ENCODE measurements at regions not wholly inside any gene's neighbourhood (a gene's known extent, or its start where the extent isn't known, plus 50 kb on each side); places are given as distances from the start of the nearest gene placed in this dataset.

DNA sequence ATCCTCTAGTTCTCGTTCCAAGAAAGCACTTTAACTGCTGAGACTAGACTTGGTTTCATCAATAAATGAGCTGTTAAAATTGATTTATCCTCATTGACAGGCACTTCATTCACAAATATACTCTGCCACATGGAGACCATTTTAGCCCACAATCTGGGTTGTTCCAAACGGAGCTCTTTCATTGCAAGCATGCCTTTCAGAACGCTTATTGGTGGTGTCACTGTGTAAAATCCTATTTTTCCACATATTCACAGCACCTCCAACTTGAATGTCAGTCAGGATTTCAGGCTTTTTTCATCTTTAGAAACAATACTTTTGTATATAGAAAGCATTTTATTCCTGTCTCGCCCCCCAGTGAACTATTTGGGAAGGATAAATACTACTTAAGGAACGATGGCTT is 424.7 kb upstream of the NRP1 start:
- WGBS, 3 donors: 90 to 96% (median 90%) methylated on average over 5 of the region's 5 CpGs
- TF ChIP-seq, protein P1, sequence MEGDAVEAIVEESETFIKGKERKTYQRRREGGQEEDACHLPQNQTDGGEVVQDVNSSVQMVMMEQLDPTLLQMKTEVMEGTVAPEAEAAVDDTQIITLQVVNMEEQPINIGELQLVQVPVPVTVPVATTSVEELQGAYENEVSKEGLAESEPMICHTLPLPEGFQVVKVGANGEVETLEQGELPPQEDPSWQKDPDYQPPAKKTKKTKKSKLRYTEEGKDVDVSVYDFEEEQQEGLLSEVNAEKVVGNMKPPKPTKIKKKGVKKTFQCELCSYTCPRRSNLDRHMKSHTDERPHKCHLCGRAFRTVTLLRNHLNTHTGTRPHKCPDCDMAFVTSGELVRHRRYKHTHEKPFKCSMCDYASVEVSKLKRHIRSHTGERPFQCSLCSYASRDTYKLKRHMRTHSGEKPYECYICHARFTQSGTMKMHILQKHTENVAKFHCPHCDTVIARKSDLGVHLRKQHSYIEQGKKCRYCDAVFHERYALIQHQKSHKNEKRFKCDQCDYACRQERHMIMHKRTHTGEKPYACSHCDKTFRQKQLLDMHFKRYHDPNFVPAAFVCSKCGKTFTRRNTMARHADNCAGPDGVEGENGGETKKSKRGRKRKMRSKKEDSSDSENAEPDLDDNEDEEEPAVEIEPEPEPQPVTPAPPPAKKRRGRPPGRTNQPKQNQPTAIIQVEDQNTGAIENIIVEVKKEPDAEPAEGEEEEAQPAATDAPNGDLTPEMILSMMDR (IDR thresholded peaks at IDR 0.05): no peak
- Histone ChIP-seq H3K9me3 (no peaks in the 10 kb centered on the region), H3K4me1 (no peaks in the 10 kb centered on the region), H3K36me3 (ENCODE audit: insufficient read depth in 1 of 2, low read depth in 1 of 2) (no peaks in the 10 kb centered on the region), H3K27me3 (ENCODE audit: insufficient read depth in 3 of 3, low read length in 2 of 3) (no peaks in the 10 kb centered on the region), H3K4me3 (no peak overlapping the region), H3K27ac (no peak overlapping the region)
- intact Hi-C loops (cut with DNase I): loop anchor here in 1 of 2 donors (5.0 kb wide), 1 partner anchor 38 kb away; no protein-coding TSS in a partner anchor
- DNase-seq (no peak), ATAC-seq (no peak)

DNA sequence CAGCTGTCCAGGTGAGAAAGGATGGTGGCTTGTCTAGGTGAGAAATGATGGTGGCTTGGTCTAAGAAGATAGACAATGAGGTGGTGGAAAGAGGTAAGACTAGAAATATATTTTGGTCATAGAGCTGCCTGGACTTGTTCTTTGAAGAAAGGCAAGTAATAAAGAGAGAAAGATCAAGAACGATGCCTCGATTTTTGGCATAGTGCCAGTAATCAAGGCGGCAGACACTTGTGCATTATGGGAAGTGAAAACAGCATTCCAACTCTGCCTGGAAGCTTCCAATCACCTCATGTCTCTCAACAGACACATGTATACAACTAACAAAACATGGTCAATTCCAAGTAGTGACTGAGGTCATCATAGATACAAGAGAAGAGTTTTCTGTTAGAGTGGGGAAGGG is 423.8 kb upstream of the NRP1 start:
- TF ChIP-seq, protein P1 (IDR thresholded peaks at IDR 0.05): no peak
- Histone ChIP-seq H3K27me3 (ENCODE audit: insufficient read depth in 3 of 3, low read length in 2 of 3) (no peaks in the 10 kb centered on the region), H3K4me3 (no peak overlapping the region), H3K4me1 (no peaks in the 10 kb centered on the region), H3K27ac (no peak overlapping the region), H3K9me3 (no peaks in the 10 kb centered on the region), H3K36me3 (ENCODE audit: insufficient read depth in 1 of 2, low read depth in 1 of 2) (no peaks in the 10 kb centered on the region)
- 56 to 65% (median 57%) methylated on average over 3 of the region's 3 CpGs for WGBS, 3 donors
- ATAC-seq (no peak), DNase-seq (no peak)
- intact Hi-C loops (cut with DNase I): loop anchor here in 1 of 2 donors (5.0 kb wide), 1 partner anchor 39 kb away; no protein-coding TSS in a partner anchor

DNA sequence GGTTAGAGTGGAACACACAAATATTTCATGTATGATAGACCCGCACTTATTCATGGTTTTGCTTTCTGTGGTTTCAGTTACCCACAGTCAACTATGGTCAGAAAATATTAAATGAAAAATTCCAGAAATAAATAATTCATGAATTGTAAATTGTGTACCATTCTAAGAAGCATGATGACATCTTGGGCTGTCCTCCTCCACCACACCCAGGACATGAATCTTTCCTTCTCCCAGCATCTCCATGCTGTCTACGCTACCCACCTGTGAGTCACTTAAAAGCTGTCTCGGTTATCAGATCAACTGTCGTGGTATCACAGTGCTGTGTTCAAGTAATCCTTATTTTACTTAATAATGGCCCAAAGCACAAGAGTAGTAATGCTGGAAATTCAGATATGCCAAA is 419.6 kb upstream of the NRP1 start:
- Histone ChIP-seq H3K36me3 (ENCODE audit: insufficient read depth in 1 of 2, low read depth in 1 of 2) (no peaks in the 10 kb centered on the region), H3K27me3 (ENCODE audit: insufficient read depth in 3 of 3, low read length in 2 of 3) (no peaks in the 10 kb centered on the region), H3K4me1 (peaks cover 13% of the 10 kb centered on the region), H3K27ac (no peak overlapping the region), H3K9me3 (no peaks in the 10 kb centered on the region), H3K4me3 (no peak overlapping the region)
- intact Hi-C loops (cut with DNase I): no loop called here
- no peak for ATAC-seq
- DNase-seq: no peak
- 95 to 96% (median 96%) methylated on average over 4 of the region's 4 CpGs for WGBS, 3 donors
- TF ChIP-seq, protein P1 (IDR thresholded peaks at IDR 0.05): no peak

DNA sequence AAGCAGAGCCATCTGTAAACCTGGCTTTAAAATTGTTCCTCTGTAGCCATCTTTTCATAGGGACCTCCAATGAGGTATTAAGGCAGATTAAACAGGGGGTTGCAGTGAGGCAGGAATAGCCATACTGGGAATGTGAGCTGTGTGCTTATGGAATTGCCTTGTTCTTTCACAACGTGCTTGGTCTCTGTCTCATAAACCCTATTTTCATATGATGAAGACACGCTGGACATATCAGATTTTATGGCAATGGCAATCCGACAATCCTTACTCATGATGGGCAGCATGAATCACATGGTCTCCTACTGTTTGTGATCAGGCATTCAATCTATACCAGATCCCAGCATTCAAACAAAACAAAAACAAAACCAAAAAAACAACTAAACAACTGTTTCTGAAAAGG is 418.9 kb upstream of the NRP1 start:
- H3K4me3 ChIP-seq: no peak overlapping the region
- H3K27me3 ChIP-seq (ENCODE audit: insufficient read depth in 3 of 3, low read length in 2 of 3): no peaks in the 10 kb centered on the region
- peaks cover 16% of the 10 kb centered on the region for H3K4me1 ChIP-seq
- no peak for DNase-seq
- TF ChIP-seq, protein P1 (IDR thresholded peaks at IDR 0.05): no peak
- no peaks in the 10 kb centered on the region for H3K9me3 ChIP-seq
- H3K36me3 ChIP-seq (ENCODE audit: insufficient read depth in 1 of 2, low read depth in 1 of 2): no peaks in the 10 kb centered on the region
- intact Hi-C loops (cut with DNase I): no loop called here
- peak in 3 of 4 donors; percentile 84 to 92 (median 88) for ATAC-seq
- H3K27ac ChIP-seq: peak overlapping the region; percentile 50
- WGBS, 3 donors: 37 to 71% (median 51%) methylated on average over 3 of the region's 3 CpGs

DNA sequence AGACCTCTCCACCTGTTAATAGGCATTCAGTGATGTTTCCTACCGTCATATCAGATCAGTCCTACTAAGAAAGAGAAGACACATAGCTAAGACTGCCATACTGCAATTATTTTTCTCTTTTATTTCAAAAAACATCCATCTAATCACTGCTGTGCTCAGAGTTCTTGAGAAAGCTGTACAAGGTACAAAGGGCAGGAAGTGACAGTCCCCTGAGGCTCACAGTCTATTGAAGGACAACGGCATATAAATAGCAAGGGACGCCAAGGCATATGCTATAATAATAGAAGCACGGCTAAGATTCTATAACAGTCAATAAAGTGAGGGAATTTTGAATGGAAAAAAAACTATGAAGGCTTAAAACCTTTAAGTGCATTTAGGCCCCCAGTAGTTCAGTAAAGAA is 415.3 kb upstream of the NRP1 start:
- Histone ChIP-seq H3K9me3 (no peaks in the 10 kb centered on the region), H3K4me3 (no peak overlapping the region), H3K4me1 (peaks cover 16% of the 10 kb centered on the region), H3K27me3 (ENCODE audit: insufficient read depth in 3 of 3, low read length in 2 of 3) (no peaks in the 10 kb centered on the region), H3K36me3 (ENCODE audit: insufficient read depth in 1 of 2, low read depth in 1 of 2) (no peaks in the 10 kb centered on the region), H3K27ac (no peak overlapping the region)
- WGBS, 3 donors: 14 to 24% (median 20%) methylated on average over 4 of the region's 4 CpGs
- ATAC-seq: peak; percentile 66 to 86 (median 73)
- no peak for DNase-seq
- intact Hi-C loops (cut with DNase I): no loop called here
- TF ChIP-seq, protein P1 (IDR thresholded peaks at IDR 0.05): no peak

Data from psoas muscle (tissue), 7 donors.